ENCODE measurements at regions not wholly inside any gene's neighbourhood (a gene's known extent, or its start where the extent isn't known, plus 50 kb on each side); places are given as distances from the start of the nearest gene placed in this dataset.

GRCh38 chr6:170085475-170086401, 205.1 kb downstream of the DLL1 start:
- no peak for DNase-seq (ENCODE audit: low read depth in 2 of 2)

- DNase-seq (ENCODE audit: low read depth in 2 of 2), result no peak
Measured at GRCh38 chr6:170084166-170084730, 206.6 kb downstream of the DLL1 start.

GRCh38 chr6:170083236-170084051, 207.4 kb downstream of the DLL1 start:
- DNase-seq (ENCODE audit: low read depth in 2 of 2), result no peak

GRCh38 chr6:170082531-170083187, 208.2 kb downstream of the DLL1 start:
- no peak for DNase-seq (ENCODE audit: low read depth in 2 of 2)

- DNase-seq (ENCODE audit: low read depth in 2 of 2), result no peak
Measured at GRCh38 chr6:170082067-170082466, 208.8 kb downstream of the DLL1 start.

- DNase-seq (ENCODE audit: low read depth in 2 of 2), result no peak
Measured at GRCh38 chr6:170081556-170081955, 209.3 kb downstream of the DLL1 start.

GRCh38 chr6:170080828-170081371, 210.0 kb downstream of the DLL1 start:
- DNase-seq (ENCODE audit: low read depth in 2 of 2), result no peak

- no peak for DNase-seq (ENCODE audit: low read depth in 2 of 2)
Measured at GRCh38 chr6:170080169-170080827, 210.6 kb downstream of the DLL1 start.

GRCh38 chr6:170076466-170077165, 214.3 kb downstream of the DLL1 start:
- DNase-seq (ENCODE audit: low read depth in 2 of 2), result no peak

- DNase-seq (ENCODE audit: low read depth in 2 of 2), result no peak
Measured at GRCh38 chr6:170075659-170076223, 215.1 kb downstream of the DLL1 start.

GRCh38 chr6:170074907-170075306, 216.0 kb downstream of the DLL1 start:
- no peak for DNase-seq (ENCODE audit: low read depth in 2 of 2)

GRCh38 chr6:170074435-170074834, 216.4 kb downstream of the DLL1 start:
- DNase-seq (ENCODE audit: low read depth in 2 of 2), result no peak

- no peak for DNase-seq (ENCODE audit: low read depth in 2 of 2)
Measured at GRCh38 chr6:170073846-170074245, 217.0 kb downstream of the DLL1 start.

- DNase-seq (ENCODE audit: low read depth in 2 of 2), result no peak
Measured at GRCh38 chr6:170072246-170072645, 218.6 kb downstream of the DLL1 start.

GRCh38 chr6:170069611-170070010, 221.3 kb downstream of the DLL1 start:
- no peak for DNase-seq (ENCODE audit: low read depth in 2 of 2)

- DNase-seq (ENCODE audit: low read depth in 2 of 2), result no peak
Measured at GRCh38 chr6:170068496-170068895, 222.4 kb downstream of the DLL1 start.

- no peak for DNase-seq (ENCODE audit: low read depth in 2 of 2)
Measured at GRCh38 chr6:170067923-170068360, 222.9 kb downstream of the DLL1 start.

GRCh38 chr6:170067181-170067641, 223.7 kb downstream of the DLL1 start:
- DNase-seq (ENCODE audit: low read depth in 2 of 2), result no peak

GRCh38 chr6:170066679-170067078, 224.2 kb downstream of the DLL1 start:
- no peak for DNase-seq (ENCODE audit: low read depth in 2 of 2)

Measured in stimulated activated CD8-positive, alpha-beta memory T cell treated with anti-CD3 and anti-CD28 coated beads, Interleukin-7, amount 100 ng/mL, for 1 hour (primary cell).